HepG2 (cell line): ENCODE measurements at regions not wholly inside any gene's neighbourhood (a gene's known extent, or its start where the extent isn't known, plus 50 kb on each side); places are given as distances from the start of the nearest gene placed in this dataset.

Experiments
- CTCF ChIP-seq: sonication (generic); formaldehyde crosslinking; IDR thresholded peaks from 2 replicates; pipeline ENCODE4 v1.5.0; 2020; ENCODE audit warnings: mild to moderate bottlenecking, missing genetic modification reagents, moderate library complexity
- HIC2 ChIP-seq: sonication (generic); formaldehyde crosslinking; IDR thresholded peaks from 2 replicates; pipeline ENCODE4 v1.9.0; 2022; ENCODE audit warnings: low read depth, missing genetic modification reagents
- JUN ChIP-seq: sonication (generic); formaldehyde crosslinking; IDR thresholded peaks from 2 replicates; pipeline ENCODE4 v1.4.0; 2020; ENCODE audit warnings: mild to moderate bottlenecking, missing genetic modification reagents
- JUND ChIP-seq: sonication (generic); formaldehyde crosslinking; IDR thresholded peaks from 2 replicates; pipeline ENCODE4 v1.8.0; 2022; ENCODE audit warnings: mild to moderate bottlenecking, missing genetic modification reagents
- MXD1 ChIP-seq: sonication (generic); formaldehyde crosslinking; IDR thresholded peaks from 2 replicates; pipeline ENCODE4 v1.4.0; 2020; ENCODE audit warnings: mild to moderate bottlenecking, missing genetic modification reagents
- POLR2A ChIP-seq, 2 experiments: IDR thresholded peaks; 2 replicates each; pipeline ENCODE4 v1.6.1; 2011; ENCODE audit warnings: low read depth in 2 of 2, low read length in 2 of 2, mild to moderate bottlenecking in 1 of 2, moderate library complexity in 1 of 2; ENCODE audit not compliant: insufficient read depth in 1 of 2

- TF ChIP-seq MXD1 (CRISPR knock-in tag) (no peak), HIC2 (CRISPR knock-in tag) (no peak), CTCF (CRISPR knock-in tag) (no peak), JUND (CRISPR knock-in tag) (no peak), JUN (CRISPR knock-in tag) (no peak), POLR2A (IDR thresholded peaks at IDR 0.05; ENCODE audit: insufficient read depth in 1 of 2, low read depth in 2 of 2, low read length in 2 of 2) (no peak)
These were observed 248.9 kb downstream of the CHRM3 start for GRCh38 chr1:239635276-239635675.
